ENCODE measurements at regions not wholly inside any gene's neighbourhood (a gene's known extent, or its start where the extent isn't known, plus 50 kb on each side); places are given as distances from the start of the nearest gene placed in this dataset.
"Not testable (repeated sequence)": the region's sequence is repeated elsewhere in the genome, so short reads cannot be mapped to it uniquely, and the experiment has no call there.

GRCh38 chr4:86527713-86528112 lies 66.4 kb upstream of the PTPN13 start:
- not testable (repeated sequence) for DNase-seq (ENCODE audit: low read depth)

- DNase-seq (ENCODE audit: low read depth), result no peak
Observed at GRCh38 chr4:86529436-86529835, 64.7 kb upstream of the PTPN13 start.

- no peak for DNase-seq (ENCODE audit: low read depth)
Observed at GRCh38 chr4:86530183-86530582, 63.9 kb upstream of the PTPN13 start.

- DNase-seq (ENCODE audit: low read depth), result no peak
Observed at GRCh38 chr4:86531440-86531839, 62.7 kb upstream of the PTPN13 start.

- DNase-seq (ENCODE audit: low read depth), result no peak
Observed at GRCh38 chr4:86532851-86533250, 61.3 kb upstream of the PTPN13 start.

GRCh38 chr4:86536151-86536550 lies 58.0 kb upstream of the PTPN13 start:
- no peak for DNase-seq (ENCODE audit: low read depth)

GRCh38 chr4:86542319-86543027 lies 51.6 kb upstream of the PTPN13 start:
- no peak for DNase-seq (ENCODE audit: low read depth)

GRCh38 chr4:86543080-86543479 lies 51.0 kb upstream of the PTPN13 start:
- no peak for DNase-seq (ENCODE audit: low read depth)

GRCh38 chr4:86543560-86544309 lies 50.4 kb upstream of the PTPN13 start:
- peak; percentile 14 for DNase-seq (ENCODE audit: low read depth)

- no peak for DNase-seq (ENCODE audit: low read depth)
Observed at GRCh38 chr4:86544310-86544966, 49.7 kb upstream of the PTPN13 start.
